NCI-H128 (cell line): ENCODE measurements at regions not wholly inside any gene's neighbourhood (a gene's known extent, or its start where the extent isn't known, plus 50 kb on each side); places are given as distances from the start of the nearest gene placed in this dataset.

Experiments
- DNase-seq: peaks from one replicate; lab custom pipeline; 2025; ENCODE audit not compliant: unreplicated experiment; lab: John Stamatoyannopoulos, UW

GRCh38 chr5:88964831-88965230 is 81.8 kb upstream of the MEF2C start:
- DNase-seq = no peak

DNA sequence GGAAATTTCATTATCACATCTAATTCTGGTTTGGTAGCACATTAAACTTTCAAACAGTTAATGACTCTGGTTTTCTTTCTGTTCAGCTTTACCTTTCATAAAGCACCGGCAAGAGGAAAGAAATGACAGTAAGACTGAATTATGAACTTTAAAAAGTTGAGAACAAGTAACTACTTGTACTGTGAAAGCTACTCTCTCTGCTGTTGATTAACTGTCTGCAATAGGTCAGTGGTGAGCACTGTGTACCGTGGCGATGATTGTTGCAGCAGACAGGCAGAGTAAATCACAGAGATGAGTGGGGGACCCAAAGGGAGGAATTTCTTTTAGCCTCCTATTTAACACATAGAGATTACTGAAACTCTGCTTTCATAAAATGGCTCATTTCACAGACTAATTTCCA is 74.0 kb upstream of the MEF2C start:
- no peak for DNase-seq

GRCh38 chr5:88956416-88956815 is 73.4 kb upstream of the MEF2C start:
- no peak for DNase-seq

GRCh38 chr5:88955403-88955802 is 72.4 kb upstream of the MEF2C start:
- DNase-seq = no peak

DNA sequence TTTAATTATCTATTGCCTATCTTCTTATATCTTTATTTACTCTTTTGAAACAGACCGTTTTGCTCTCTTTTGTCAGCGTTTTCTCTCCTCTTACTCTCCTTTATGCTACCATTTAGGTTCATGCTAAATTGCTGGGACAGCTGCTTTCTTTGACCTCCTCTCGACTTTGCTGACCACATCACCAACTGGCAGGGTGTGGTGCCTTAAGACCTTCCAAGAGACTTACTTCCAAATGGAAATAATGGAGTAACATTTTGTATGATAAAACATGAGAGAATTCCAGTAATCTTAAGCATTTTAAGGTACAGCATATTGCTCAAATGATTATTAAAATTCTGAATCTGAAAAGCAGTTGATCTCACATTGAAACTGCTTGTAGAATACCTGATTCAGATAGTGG is 71.5 kb upstream of the MEF2C start:
- no peak for DNase-seq

DNA sequence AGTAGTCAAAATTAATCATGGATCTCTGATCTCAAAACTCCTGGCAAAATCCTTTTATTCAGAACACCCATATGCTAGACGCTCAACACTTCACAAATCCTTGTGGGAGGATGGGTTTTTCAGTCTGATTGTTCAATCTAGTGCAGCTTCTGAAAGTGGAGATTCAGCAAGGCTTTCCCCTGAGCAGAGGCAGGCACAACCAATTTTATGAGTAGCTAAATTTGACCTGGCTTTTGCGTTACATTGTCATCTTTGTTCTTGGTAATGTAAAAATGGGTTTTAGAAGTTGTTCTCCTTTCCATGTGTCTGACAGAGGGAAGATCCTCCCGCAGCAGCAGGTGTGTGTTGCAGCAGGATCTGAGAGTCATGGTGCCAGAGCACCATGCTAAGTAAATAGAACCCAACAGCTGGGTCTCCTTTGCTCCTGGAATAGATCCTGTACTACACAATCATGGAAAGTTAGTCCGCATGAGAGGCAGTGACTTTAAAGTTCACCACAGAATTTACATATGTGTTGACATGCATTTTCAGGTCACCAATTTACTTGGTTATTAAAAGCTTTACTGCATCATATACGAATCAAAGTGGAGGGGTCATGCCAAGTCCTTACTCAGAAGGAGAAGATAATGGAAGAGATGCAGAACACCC is 70.1 kb upstream of the MEF2C start:
- DNase-seq = no peak

GRCh38 chr5:88952344-88952743 is 69.4 kb upstream of the MEF2C start:
- DNase-seq = peak; percentile 25

- no peak for DNase-seq
These were observed 68.5 kb upstream of the MEF2C start for GRCh38 chr5:88951457-88951856.

DNA sequence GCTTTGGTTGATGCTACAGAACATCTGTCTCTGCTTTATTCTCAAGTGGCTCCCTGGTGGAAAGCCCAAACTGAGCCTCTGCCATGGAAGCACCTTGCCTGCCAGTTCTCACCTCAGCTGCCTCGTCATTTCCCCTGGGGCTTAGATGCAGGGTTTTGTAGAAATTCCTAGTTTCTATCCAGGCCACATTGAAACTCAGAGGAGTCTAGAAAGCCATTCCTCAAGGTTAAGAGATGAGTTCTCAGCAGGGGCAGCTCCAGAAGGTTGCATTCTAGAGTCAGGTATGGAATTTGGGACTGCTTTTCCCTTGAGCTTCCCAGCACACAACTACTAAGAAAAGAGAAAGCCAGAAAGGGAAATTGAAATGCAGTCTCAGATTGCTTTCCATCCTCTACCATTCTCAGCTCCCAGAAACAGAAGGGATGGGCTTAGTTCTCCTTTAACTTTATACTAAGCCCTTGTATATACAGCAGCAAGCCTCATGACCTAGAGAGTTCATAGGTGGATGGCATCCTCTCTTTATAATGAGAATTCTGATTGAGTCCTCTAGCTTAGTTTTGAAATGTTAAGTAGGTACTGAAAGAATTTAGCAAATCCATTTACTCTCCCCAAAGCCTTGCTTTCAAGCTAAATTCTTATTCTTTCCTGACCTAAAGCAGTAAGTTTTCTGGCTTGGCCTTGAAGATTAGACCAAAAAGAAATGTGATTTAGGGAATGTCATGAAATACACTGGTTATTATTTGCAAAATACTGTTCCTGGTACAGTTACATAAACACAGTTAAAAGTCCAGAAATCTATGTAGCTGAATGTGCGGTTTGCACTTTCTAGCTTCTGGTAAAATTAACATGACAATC is 66.0 kb upstream of the MEF2C start:
- no peak for DNase-seq

DNA sequence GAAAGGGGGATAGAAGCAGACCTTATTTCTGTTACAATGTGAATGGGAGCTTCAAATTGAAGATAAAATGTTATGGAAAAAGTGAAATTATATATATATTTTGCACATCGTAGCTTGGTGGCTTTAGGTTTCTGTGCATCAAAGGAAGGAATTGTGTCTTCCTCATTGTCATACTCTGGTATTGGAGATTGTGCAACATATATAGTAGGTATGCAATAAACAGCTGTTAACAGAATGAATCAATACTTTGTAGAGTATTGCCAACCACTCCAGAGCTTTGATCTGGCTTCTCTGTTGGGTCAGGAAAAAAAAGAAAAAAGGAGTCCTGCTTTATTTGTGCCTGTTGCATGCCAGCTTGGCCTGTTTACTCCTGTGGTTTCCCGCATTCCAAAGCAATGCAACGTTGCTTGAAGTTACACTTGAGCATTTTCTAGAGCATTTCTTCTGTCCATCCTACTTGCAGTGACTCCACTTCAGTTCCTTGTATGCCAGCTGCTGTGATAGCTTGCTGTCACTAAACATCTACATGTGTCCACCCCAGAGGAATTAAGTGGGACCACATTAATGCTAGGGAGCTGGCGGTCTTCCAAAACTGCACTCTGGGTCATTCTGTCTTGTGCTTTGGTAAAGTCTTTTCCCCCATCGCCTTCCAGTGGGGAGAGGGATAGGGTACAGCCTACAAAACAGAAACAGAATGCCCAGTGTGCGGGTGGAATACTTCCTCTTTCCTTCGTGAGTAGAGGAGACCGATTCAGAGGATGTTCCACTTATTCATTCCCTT is 62.0 kb upstream of the MEF2C start:
- no peak for DNase-seq

DNA sequence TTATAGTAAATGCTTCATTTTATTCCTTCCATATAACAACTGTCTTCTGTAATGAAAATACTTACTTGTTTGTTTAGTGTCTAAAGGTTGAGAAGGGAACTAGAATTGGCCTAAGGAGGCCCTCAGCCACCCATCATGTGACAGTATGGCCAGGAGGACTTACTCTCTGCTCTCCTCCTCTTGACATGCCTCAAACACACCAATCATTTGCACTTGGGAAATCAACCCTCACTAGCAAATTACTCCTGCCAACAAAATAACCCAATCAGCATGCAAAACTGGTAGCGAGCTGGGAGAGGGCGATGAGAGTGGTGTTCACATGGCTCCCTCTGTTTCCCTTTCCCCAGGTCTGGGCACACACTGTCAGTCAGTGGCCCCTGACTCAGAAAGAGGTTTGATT is 58.6 kb upstream of the MEF2C start:
- DNase-seq = no peak

DNA sequence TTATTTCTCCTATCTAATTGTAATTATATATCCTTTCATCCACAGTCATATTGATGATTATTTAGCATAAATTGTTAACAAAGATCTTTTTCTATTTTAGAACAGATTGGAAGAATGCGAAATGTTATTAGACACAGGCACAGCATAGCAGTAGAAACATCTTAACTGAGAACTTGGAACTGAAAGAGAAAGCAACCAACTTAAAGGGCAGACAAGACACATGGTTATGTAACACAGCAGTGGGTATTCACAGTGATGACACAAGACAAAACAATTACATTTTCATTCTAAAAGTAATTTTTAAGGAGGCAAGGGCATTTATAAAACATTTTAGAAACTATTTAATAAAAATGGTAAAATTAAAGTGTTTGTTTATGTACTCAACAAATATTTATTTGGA is 57.7 kb upstream of the MEF2C start:
- no peak for DNase-seq

DNA sequence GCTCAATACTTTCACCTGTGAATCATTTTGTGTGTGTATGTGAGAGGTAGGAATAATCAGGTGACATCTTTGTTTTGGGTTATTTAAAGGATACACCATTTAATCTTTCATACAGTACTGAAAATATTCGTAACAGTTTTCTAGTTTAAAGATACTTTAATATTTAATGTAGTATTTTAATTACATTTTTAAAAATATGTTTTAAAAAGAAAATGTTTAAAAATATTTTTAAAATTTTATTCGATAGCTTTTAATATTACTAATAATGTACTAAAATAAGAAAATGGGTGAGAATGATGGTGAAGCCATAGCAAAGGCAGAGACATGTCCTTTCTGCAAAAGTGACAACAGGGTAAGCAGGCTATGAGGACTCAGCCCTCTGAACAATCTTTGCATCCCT is 56.3 kb upstream of the MEF2C start:
- DNase-seq = no peak

DNA sequence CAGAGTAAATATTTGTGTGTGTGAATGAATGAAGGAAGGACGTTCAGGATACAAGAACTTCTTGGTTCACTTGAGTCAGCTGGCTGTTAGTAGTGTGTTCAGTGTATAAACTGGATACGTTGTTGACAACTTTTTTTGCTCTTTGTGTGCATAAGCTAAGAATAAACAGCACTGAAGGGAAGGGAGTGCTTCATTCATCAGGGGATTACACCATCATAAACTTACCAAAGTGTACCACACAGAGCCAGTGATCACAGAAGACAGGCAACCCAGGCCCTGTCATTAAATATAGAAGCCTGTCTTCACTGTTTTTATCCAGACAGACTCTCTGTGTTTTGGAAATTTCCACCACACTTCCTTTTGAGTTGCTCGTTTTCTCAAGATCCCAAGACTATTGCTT is 55.5 kb upstream of the MEF2C start:
- DNase-seq = no peak

DNA sequence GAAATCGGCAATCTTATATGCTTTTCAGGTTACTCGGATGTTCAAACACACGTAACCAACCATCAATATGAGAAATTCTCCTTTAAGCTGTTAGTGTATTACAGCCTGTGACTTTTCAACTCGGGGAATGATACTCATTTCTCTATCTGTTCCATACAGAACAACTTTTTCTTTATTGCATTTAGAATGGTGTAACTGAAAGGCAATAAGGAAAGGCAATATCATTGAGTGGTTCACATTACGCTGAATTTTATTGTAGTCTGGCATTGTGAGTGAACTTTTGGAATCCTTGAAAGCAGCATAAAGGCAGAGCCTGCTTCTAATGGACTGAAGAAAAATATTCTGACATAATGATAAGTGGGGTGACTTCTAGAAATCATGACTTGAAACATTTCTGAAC is 54.4 kb upstream of the MEF2C start:
- DNase-seq = no peak

DNA sequence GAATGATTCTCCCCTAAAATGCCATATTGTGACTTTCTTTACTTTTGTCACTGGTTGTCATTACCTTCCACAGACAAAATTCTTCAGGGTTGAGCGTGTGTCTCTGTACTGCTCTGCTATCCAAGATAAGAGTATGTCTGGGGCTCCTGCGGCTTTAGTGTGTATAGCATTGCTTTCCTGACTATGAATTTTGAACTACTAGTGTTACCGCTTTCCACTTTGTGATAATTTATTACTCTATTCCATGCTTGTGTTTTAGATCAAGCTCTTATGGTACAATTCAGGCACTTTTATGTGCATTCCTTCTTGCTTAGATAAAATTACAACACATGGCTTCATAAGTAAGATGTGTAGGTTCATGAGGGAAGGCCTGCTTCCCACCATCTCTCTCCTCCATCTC is 51.5 kb upstream of the MEF2C start:
- DNase-seq = no peak
